ENCODE measurements at regions not wholly inside any gene's neighbourhood (a gene's known extent, or its start where the extent isn't known, plus 50 kb on each side); places are given as distances from the start of the nearest gene placed in this dataset.

- no peak for DNase-seq
Observed at GRCh38 chr2:101550555-101550954, 75.6 kb upstream of the RFX8 start.

- DNase-seq: no peak
Observed at GRCh38 chr2:101549371-101549770, 74.5 kb upstream of the RFX8 start.

GRCh38 chr2:101546376-101547058 lies 71.6 kb upstream of the RFX8 start:
- DNase-seq: no peak

- DNase-seq: no peak
Observed at GRCh38 chr2:101545950-101546349, 71.0 kb upstream of the RFX8 start.

GRCh38 chr2:101540518-101540917 lies 65.6 kb upstream of the RFX8 start:
- no peak for DNase-seq

- no peak for DNase-seq
Observed at GRCh38 chr2:101538076-101538475, 63.2 kb upstream of the RFX8 start.

- DNase-seq: no peak
Observed at GRCh38 chr2:101534149-101534611, 59.3 kb upstream of the RFX8 start.

- DNase-seq: no peak
Observed at GRCh38 chr2:101533561-101534148, 58.7 kb upstream of the RFX8 start.

GRCh38 chr2:101528501-101528900 lies 53.6 kb upstream of the RFX8 start:
- DNase-seq: no peak

- DNase-seq: no peak
Observed at GRCh38 chr2:101524806-101525430, 50.0 kb upstream of the RFX8 start.

Measured in activated CD4-positive, alpha-beta T cell treated with anti-CD3 and anti-CD28 coated beads, Interleukin-2, amount 50 U/mL, for 48 hours (primary cell).